ENCODE measurements at regions not wholly inside any gene's neighbourhood (a gene's known extent, or its start where the extent isn't known, plus 50 kb on each side); places are given as distances from the start of the nearest gene placed in this dataset.
"Not testable (repeated sequence)": the region's sequence is repeated elsewhere in the genome, so short reads cannot be mapped to it uniquely, and the experiment has no call there.

DNA sequence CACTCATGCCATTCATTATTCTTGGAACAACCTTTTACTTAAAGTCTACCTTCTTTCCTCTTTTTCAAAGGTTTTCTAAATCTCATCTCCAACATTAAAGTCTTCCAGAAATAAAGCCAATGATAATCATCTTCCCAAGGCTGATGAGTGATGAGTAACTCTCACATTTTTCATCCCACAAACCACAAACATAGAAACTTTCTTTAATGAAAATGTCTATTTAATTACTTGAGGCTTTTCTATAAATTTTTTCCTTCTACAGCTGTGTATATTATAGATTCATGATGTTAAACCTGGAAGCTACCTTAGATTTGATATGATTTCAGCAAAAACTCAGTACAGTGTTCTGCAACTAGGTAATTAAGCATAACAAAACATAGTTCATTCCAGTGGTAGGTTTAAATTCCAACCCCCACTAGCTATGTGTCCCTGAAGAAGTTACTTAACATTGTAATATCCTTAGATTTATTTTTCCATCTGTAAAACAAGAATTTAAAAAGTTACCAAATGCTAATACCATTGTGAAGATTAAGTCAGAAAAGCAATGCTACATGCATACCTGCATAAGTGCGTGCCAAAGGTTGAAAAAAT is 845.4 kb downstream of the KCNA4 start:
- no peak for DNase-seq (ENCODE audit: low read depth in 2 of 2)

DNA sequence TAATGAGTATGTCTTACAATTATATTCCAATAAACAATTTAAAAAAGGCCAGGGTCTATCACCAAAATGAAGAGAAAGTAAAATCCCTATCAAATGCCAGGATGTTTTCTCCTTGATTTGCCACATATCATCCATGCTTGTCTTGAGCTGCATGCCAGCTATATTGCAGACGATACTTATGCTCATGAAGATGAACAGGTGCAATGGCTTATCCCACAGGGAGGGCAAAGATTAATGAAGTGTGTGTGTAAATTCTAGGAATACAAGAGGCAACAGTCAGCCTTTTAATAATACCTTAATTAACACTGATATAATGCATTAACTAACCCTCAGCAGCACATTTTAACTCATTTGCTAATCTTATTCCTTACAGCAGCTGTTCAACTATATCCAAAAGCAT is 850.5 kb downstream of the KCNA4 start:
- no peak for DNase-seq (ENCODE audit: low read depth in 2 of 2)

DNA sequence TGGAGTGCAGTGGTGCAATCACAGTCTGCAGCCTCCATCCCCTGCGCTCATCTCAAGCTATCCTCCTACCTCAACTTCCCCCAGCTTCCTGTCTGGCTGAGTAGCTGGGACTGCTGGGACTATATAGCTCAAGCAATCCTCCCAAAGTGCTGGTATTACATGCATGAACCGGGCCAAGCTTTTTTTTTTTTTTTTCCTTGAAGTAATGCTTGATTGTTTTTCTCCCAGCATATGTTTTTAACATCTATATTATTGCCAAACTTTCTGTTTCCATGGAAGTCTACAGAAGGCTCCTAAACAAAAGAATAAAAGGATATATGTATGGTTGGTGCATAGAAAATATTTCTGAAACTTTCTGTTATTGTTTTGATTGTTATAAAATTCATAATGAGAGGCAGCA is 853.6 kb downstream of the KCNA4 start:
- DNase-seq (ENCODE audit: low read depth in 2 of 2), result no peak

DNA sequence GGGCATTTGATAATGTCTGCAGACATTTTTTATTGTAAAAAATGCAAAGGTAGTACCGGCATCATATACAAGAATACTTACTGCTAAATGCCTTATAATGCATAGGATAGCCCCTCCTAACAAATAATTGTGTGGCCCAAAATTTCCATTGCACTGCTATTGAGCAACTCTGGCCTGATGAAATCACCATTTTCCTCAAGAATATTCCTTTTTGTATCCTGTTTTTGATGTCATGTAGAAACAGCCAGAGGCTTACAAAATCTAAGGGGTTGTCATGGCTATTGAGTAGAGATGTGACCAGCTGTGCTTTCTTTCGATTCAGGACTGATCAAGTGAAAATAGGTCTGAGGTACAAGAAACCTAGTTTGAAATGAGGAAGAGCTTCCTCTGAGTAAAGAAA is 854.3 kb downstream of the KCNA4 start:
- DNase-seq (ENCODE audit: low read depth in 2 of 2), result no peak

DNA sequence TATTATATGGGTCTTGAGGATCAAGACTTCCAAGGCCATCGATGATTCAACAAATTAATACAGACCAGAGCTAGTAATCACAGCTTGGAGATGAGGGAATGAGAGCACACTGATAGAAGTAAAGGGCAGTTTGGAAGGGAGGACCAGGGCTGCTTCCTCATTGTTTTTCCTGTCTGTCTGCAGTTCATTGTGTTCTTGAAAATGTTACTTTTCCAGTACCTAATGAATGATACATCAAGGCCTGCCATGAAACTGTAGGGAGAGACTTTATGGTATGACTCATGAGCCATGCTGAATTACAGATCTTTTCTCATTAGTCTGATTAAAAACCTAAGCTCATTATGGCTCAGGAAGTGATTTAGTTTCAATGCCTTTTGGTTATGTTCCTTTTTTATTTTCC is 855.6 kb downstream of the KCNA4 start:
- DNase-seq (ENCODE audit: low read depth in 2 of 2), result peak; percentile 10 to 51

DNA sequence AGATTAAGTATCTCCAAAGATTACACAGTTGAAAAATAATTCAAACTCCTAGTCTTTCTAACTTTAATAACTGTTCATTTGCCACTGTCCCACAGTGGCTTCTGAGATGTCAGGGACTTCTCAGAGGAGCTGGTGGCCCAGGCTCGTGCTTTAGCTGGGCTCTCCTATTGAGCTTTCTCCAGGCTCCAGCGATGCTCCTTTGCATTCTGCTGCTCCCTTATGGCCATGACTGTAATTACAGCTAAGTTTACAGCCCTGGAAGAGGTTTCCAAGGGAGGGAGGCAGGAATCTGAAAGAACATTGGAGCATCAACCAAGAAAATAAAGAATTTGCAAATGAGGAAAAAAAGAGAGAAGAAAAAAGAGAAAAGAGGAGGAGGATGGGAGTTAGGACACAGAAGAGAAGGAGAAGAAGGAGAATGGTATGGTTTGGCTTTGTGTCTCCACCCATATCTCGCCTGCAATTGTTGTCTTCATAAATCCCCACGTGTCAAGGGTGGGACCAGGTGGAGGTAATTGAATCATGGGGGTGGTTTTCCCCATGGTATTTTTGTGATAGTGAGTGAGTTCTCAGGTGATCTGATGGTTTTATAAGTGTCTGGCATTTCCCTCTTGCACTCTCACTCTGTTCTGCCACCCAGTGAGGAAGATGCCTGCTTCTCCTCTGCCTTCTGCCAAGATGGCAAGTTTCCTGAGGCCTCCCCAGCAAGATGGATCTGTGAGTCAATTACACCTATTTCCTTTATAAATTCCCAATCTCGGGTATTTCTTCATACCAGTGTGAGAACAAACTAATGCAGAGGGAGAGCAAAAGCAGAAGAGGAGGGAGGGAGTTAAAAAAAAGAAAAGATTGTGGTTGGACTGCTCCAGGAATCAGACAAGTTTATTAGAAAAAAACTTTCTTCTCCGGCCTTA is 857.0 kb downstream of the KCNA4 start:
- DNase-seq (ENCODE audit: low read depth in 2 of 2), result peak; percentile 69 to 85

DNA sequence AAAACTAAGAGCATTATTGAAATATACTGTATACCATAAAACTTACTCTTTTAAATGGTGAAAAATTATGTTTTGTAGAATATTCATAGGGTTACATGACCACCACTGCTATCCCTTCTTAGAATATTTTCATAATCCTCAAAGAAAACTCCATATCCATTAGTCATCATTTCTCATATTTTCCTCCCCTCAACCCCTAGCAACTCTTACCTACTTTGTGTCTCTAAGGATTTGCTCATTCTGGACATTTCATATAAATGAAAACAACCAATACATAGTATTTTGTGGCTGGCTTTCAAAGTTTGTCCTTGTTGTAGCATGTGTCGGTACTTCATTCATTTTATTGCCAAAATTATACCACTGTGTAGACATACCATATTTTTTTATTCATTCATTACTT is 863.8 kb downstream of the KCNA4 start:
- DNase-seq (ENCODE audit: low read depth in 2 of 2), result no peak

DNA sequence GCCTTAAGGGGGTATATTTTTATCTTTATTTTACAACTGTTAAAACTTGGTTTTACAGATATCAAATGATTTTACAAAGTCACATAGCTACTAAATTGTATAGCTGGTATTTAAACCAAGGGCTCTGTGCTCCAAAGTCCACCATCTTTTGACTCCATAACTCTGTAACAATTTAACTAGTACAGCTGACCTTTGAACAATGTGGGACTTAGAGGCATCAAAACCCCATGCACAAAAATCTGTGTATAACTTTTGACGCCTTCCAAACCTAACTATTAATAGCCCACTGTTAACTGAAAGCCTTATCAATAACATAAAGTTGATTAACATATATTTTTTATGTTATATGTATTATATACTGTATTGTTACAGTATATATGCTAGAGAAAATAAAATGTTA is 874.3 kb downstream of the KCNA4 start:
- not testable (repeated sequence) for DNase-seq (ENCODE audit: low read depth in 2 of 2)

DNA sequence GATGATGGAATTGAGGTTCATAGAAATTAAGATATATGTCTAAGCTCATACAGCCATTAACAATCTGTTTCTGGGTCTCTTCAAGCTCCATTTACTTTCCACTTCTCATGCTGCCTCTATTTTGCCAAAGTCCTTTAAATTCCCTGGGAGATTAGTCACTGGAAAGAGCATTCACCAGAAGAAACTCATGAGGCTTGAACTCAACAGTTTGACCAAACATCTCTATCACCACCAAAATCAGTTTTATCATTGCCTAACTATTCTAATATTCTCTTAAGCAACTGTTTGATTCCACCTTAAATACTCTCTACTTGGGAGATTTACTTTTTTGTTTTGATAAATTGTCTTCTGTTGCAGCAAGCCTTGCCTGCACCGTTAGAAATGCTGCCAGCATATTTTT is 881.3 kb downstream of the KCNA4 start:
- no peak for DNase-seq (ENCODE audit: low read depth in 2 of 2)

DNA sequence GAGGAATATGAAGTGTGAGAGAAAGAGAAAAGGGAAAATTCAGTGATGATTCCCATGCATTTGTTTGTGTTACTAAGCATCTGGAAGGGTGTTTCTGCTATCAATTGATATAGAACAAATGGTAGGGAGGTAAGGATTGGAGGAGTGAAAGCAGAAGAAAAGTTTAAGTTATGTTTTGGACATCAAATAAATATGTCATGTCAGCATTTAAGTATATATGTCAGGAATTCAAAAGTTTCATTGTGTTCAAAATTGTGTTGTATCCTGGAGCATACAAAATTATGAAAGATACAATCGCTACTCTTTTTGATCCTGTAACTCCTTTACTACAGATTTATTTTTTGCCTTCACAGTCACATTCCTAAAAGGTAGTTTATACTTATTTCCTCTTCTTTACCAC is 885.8 kb downstream of the KCNA4 start:
- DNase-seq (ENCODE audit: low read depth in 2 of 2), result no peak

DNA sequence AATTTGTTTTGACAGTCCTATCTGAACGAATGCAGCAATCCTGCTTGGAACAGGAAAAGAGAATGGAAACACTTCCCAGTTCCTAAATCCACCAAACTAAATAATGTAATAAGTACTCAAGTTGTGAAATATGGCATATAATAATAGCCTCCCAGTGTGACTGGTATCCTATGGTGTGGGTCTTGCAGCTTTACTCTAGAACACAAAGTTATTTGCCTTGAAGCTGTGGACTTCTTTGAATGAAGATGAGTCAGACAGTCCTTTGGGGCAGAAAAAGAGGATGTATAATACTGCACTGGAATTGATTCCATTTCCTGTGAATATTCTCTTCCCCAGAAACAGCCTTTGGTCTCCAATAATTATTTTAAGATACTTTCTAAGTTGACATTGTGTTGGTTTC is 887.0 kb downstream of the KCNA4 start:
- DNase-seq (ENCODE audit: low read depth in 2 of 2), result peak; percentile 48 to 64

DNA sequence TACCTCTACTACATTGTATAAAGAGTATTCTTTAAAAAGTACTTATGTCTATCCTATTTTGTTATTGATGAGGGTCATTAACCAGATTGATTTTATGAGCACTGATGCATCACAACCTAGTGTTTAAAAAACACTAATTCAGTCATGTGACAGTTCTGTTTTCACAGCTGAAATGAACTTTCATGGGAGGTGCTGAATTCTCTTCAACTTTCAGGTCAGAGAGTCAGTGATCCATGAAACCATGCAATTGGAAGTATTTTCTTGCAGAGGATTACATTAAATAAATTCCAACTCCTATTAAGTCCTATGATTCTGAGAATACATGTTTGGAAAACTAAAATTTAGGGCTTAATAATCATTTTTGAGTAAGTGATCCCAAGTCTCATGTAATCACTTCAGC is 889.4 kb downstream of the KCNA4 start:
- no peak for DNase-seq (ENCODE audit: low read depth in 2 of 2)

DNA sequence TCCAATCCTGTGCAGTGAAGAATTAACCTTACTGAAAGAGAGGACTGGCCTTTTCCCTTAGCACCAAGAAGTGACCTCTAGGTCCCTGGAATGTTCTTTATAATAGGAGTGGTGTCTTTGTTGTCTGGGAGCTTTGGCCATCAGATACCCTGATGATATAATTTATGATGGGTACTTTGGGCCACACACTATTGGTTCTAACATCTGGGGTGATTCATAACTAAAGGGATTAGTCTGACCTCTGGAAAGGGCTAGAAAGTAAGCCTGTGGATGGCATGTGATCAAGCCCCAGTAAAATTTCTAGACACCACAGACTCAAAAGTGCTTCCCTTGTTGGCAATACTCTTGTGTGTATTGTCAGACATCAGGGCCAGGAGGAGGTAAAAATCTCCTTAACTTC is 891.2 kb downstream of the KCNA4 start:
- no peak for DNase-seq (ENCODE audit: low read depth in 2 of 2)

DNA sequence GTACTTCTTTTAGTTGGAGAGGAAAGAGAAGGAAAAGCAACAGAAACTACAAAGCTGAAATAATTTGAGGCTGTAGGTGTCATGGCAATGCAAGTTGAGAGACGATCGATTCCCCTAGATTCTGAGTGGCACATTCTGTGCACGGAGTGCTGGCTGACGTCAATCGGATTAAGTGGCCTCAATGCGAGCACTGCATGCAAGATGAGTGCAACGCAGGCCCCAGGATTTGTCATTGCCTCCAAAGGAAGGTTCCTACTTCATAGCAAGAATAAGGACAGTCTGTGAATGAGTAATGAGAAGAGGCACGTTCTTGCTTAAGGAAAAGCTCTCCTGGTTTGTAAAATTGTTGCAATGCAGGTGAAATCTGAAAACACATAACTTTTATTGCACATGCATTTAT is 892.4 kb downstream of the KCNA4 start:
- no peak for DNase-seq (ENCODE audit: low read depth in 2 of 2)

DNA sequence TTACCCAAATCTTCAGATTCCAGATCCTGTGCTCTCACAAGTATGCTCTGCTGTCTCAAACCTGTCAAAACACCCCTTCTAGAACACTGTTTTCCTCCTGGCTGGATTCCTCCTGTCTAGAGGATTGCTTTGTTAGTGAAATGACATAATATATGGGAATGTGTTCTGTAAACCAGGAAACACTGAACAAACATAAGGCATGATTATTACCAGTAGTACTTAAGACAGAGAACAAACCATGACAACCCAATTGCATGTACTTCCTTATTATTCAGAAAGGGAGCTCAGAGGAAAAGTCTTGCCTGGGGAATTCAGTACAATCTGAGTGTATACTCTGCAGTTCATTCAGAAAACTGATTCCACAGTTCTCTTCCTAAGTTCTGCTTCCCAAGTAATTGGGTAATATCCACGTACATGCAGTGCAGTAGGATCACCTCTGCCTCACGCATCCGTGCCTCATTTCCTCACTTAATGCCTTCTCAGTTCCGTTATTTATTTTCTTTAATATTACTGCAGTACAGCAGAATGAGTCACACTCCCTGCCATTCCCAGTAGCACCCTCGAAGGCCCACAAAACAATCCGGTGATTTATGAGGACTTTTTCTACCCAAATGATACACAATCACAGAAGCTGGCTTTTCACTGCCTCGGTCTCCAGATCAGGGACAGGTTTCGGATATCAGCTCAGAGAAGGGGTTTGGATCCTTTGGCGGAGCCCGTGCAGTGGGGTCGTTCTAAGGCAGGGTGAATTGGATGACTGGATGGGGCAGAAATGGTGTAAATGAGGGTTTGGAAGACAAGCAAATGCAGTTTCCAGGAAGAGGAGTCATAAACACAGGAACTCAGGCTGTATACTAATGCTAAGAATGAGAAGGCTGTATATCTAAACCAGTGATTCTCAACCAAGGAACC is 896.9 kb downstream of the KCNA4 start:
- DNase-seq (ENCODE audit: low read depth in 2 of 2), result peak; percentile 80 to 98

DNA sequence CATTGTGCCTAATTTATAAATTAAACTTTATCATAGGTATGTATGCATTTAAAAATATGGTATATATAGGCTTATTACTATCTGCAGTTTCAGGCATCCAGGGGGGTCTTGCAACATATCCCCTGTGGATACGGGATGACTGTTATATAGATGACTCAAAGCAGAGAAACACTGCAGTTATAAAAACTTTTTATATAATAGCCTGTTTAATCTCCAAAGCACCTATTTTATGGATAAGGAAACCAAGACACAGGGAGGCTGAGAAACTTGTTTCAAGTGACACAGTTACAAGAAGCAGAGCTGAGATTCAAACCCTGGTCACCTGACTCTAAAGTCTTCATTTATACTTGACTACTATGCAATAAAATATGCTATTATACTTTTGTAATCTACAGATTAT is 897.7 kb downstream of the KCNA4 start:
- peak; percentile 9 to 30 for DNase-seq (ENCODE audit: low read depth in 2 of 2)

DNA sequence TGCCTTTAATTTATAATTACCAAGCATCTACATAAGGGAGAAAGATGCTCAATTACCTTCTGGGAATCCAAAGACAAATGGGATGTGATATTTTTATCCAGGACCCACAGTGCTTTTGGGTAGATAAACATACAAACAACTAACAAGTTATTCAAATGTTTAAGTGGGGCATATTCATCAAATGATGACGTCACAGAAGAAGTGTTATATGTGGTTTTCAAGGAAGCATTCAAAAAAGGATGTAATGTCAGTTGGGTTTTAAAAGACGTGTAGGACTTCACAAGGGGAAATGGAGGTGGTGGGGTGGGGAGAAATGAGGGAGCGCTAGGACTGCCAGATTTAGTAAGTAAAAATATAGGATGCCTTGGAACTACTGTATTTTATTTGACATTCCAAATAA is 915.9 kb downstream of the KCNA4 start:
- DNase-seq (ENCODE audit: low read depth in 2 of 2), result no peak

DNA sequence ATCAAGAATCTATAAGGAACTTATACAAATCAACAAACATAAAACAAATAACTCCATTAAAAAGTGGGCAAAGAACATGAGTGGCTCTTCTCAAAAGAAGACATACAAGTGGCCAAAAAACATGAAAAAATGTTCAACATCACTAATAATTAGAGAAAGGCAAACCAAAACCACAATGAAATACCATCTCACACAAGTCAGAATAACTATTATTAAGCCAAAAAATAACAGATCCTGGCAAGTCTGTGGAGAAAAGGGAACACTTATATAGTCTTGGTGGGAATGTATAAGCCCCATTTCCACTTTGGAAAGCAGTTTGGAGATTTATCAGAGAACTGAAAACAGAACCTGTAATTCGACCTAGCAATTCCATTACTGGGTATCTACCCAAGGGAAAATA is 921.0 kb downstream of the KCNA4 start:
- DNase-seq (ENCODE audit: low read depth in 2 of 2), result no peak

DNA sequence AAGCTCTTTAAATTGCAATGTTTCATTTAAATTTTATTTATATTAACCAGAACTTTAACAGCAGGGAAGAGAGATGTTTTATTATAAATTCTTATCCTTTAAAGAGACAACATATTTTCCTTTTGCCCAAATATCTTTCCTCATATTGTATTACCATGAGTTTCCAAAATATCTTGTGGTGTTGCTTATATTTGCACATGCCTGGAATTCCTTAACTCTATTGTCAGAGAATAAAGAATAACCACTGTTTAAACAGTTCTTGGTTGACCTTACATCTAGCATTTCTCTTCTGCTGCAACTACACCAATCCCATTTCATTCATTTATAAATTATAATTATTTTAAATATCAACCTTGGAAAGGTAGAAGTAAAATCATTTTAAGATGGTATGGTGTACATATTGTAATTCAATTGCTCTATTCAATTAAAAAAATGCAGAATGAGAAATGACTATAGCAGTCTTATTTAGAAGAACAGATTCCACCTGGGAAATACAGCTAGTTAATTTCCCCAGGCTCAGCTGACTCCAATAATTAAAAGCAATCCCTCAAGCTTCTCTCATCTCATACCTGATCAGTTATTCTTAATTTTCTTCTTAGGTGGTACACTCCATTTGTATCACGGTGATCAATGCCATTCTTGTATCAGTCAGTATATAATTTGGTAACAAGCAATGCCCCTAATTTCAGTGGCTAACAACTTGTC is 923.3 kb downstream of the KCNA4 start:
- DNase-seq (ENCODE audit: low read depth in 2 of 2), result peak; percentile 23 to 40

DNA sequence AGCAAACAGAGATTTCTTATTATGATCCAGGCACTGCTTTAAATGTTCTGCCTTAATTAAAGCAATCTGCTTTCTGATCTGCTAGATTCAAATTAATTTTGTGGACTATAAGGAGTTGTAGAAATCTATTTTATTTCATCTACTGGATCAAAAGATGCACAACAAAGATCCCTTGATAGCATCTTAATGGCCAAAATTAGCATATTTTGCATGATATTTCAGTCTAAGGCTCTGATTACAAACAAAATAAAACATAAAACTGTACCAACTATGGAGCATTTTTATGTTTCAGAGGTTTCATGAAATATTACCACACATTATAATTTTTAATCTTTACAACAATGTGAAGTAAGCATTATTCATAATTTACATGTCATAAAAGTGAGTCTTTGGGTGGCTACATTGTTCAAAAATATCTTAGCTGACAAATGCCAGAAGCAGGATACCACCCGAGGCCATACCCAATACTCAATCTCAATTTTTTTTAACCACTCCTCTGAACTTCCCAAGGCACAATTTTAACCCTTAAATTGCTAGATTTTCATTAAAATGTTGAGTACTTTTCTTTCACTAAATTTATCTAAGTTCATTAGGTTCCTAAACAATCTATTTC is 929.5 kb downstream of the KCNA4 start:
- no peak for DNase-seq (ENCODE audit: low read depth in 2 of 2)

DNA sequence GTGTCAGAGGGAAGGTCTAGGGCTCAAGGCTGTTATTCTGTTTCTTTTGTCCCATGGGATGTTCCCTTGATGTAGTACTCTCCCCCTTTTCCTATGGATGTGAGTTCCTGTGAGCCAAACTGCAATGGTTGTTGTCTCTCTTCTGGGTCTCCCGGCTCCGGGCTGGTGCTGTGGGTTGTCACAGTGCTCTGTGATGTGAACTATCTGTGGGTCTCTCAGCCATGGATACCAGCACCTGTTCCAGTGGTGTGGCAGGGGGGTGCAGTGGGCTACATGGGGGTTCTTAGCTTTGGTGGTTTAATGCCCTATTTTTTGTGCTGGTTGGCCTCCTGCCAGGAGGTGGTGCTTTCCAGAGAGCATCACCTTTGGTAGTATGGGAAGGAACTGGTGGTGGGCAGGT is 941.1 kb downstream of the KCNA4 start:
- DNase-seq (ENCODE audit: low read depth in 2 of 2), result no peak

Data from lung microvascular endothelial cell (primary cell).